ENCODE measurements at regions not wholly inside any gene's neighbourhood (a gene's known extent, or its start where the extent isn't known, plus 50 kb on each side); places are given as distances from the start of the nearest gene placed in this dataset.

DNA sequence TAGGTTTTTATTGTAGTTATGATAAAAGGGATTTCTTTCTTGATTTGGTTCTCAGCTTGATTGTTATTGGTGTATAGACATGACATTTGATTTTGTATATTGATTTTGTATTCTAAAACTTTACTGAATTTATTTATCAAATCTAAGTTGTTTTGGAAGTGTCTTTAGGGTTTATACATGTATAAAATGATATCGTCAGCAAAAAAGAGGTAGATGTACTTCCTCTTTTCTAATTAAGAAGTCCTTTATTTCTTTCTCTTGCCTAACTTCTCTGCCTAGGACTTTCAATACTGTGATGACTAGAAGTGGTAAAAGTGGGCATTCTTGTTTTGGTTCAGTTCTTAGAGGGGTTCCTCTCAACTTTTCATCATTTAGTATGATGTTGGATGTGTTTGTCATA is 487.3 kb upstream of the KIF2B start:
- TF ChIP-seq ISL1 (CRISPR knock-in tag; IDR thresholded peaks at IDR 0.05): no peak
- no peak for TF ChIP-seq ZFP3 (CRISPR knock-in tag; IDR thresholded peaks at IDR 0.05)
- TF ChIP-seq, protein P1, sequence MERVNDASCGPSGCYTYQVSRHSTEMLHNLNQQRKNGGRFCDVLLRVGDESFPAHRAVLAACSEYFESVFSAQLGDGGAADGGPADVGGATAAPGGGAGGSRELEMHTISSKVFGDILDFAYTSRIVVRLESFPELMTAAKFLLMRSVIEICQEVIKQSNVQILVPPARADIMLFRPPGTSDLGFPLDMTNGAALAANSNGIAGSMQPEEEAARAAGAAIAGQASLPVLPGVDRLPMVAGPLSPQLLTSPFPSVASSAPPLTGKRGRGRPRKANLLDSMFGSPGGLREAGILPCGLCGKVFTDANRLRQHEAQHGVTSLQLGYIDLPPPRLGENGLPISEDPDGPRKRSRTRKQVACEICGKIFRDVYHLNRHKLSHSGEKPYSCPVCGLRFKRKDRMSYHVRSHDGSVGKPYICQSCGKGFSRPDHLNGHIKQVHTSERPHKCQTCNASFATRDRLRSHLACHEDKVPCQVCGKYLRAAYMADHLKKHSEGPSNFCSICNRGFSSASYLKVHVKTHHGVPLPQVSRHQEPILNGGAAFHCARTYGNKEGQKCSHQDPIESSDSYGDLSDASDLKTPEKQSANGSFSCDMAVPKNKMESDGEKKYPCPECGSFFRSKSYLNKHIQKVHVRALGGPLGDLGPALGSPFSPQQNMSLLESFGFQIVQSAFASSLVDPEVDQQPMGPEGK (CRISPR knock-in tag; IDR thresholded peaks at IDR 0.05; ENCODE audit: borderline replicate concordance): no peak
- TF ChIP-seq CSDC2 (CRISPR knock-in tag; IDR thresholded peaks at IDR 0.05): no peak

All from SK-N-SH treated with all-trans-retinoic acid at 6 μM for 48 hours (cell line).